ENCODE measurements at regions not wholly inside any gene's neighbourhood (a gene's known extent, or its start where the extent isn't known, plus 50 kb on each side); places are given as distances from the start of the nearest gene placed in this dataset.

GRCh38 chr7:68712956-68713495 is 885.2 kb upstream of the AUTS2 start:
- TF ChIP-seq POLR2A (IDR thresholded peaks at IDR 0.05): no peak
- no peak for TF ChIP-seq CTCF (IDR thresholded peaks at IDR 0.05)
